Gastrocnemius medialis (tissue), 4 donors: ENCODE measurements at regions not wholly inside any gene's neighbourhood (a gene's known extent, or its start where the extent isn't known, plus 50 kb on each side); places are given as distances from the start of the nearest gene placed in this dataset.

Experiments used
- ATAC-seq, 2 donors: fragments of 150-250 bp; one replicate each; pipeline ENCODE4 v1.9.1; 2016
- DNase-seq, 2 donors: peaks; one replicate each; pipeline ENCODE4 v3.0.0-alpha.2; 2019
- H3K27ac ChIP-seq, 4 donors: fragments of 200-600 bp; sonication (generic); 1 replicate in 1 of 4; 2 replicates in 3 of 4; pipeline ENCODE4 v1.5.1; 2016 to 2018; ENCODE audit warnings: mild to moderate bottlenecking in 2 of 4, moderate library complexity in 1 of 4
- H3K27me3 ChIP-seq, 3 donors: fragments of 200-600 bp; sonication (generic) in 2 of 3; 1 replicate in 1 of 3; 2 replicates in 2 of 3; pipeline versions ENCODE4 v1.5.1 to v1.6.0; 2016 to 2019; ENCODE audit warnings: mild to moderate bottlenecking in 1 of 3, moderate library complexity in 1 of 3
- H3K36me3 ChIP-seq, 2 donors: fragments of 200-600 bp; sonication (generic) in 1 of 2; one replicate each; pipeline ENCODE4 v1.5.1; 2017 to 2018
- H3K4me1 ChIP-seq, 2 donors: fragments of 200-600 bp; sonication (generic) in 1 of 2; one replicate each; pipeline ENCODE4 v1.5.1; 2016 to 2017; ENCODE audit warnings: mild to moderate bottlenecking in 2 of 2
- H3K4me3 ChIP-seq, 4 donors: fragments of 200-600 bp; sonication (generic) in 3 of 4; 1 replicate in 1 of 4; 2 replicates in 3 of 4; pipeline ENCODE4 v1.5.1; 2016 to 2019; ENCODE audit warnings: mild to moderate bottlenecking in 2 of 4
- H3K9me3 ChIP-seq, 3 donors: fragments of 200-600 bp; sonication (generic) in 2 of 3; 1 replicate in 1 of 3; 2 replicates in 2 of 3; pipeline ENCODE4 v1.5.1; 2016 to 2019
- CTCF ChIP-seq, 5 experiments: fragments of 450-650 bp in 3 of 5; fragments of 200-600 bp in 2 of 5; sonication (generic) in 2 of 5; IDR thresholded peaks in 4 of 5; conservative IDR thresholded peaks in 1 of 5; 1 replicate in 4 of 5; 2 replicates in 1 of 5; pipeline ENCODE4 v1.5.1; 2016 to 2019; ENCODE audit warnings: antibody characterized with exemption in 5 of 5, mild to moderate bottlenecking in 3 of 5, moderate library complexity in 3 of 5
- POLR2A ChIP-seq, 2 donors: fragments of 450-650 bp; IDR thresholded peaks; one replicate each; pipeline ENCODE4 v1.6.1; 2017; ENCODE audit warnings: antibody characterized with exemption in 2 of 2, mild to moderate bottlenecking in 2 of 2, moderate library complexity in 2 of 2
- in situ Hi-C, 4 donors: fragments of 200-750 bp; cut with MboI; loops; one replicate each; pipeline versions ENCODE4 v1.15.0 to v1.8.0; 2017; ENCODE audit warnings: low sequenced_read_pairs in 4 of 4
- intact Hi-C: fragments of 100-400 bp; cut with DNase I; formaldehyde crosslinking; loops from one replicate; pipeline ENCODE4 v1.15.1; 2023; ENCODE audit warnings: low total_unique reads

- Histone ChIP-seq H3K4me1 (no peaks in the 10 kb centered on the region), H3K27me3 (peaks cover 0 to 3% (median 0%) of the 10 kb centered on the region in 3 donors), H3K4me3 (no peak overlapping the region), H3K9me3 (no peaks in the 10 kb centered on the region), H3K27ac (no peak overlapping the region), H3K36me3 (no peaks in the 10 kb centered on the region)
- in situ Hi-C loops (no loop called here), intact Hi-C loops (no loop called here)
- no peak for DNase-seq
- TF ChIP-seq CTCF (IDR thresholded peaks at IDR 0.05 in 4 of 5, conservative IDR thresholded peaks at IDR 0.05 in 1 of 5), result no peak
- no peak for TF ChIP-seq POLR2A (IDR thresholded peaks at IDR 0.05)
- no peak for ATAC-seq
Observed at GRCh38 chr5:87755360-87755759, 342.6 kb upstream of the CCNH start.

- peaks cover 0 to 3% (median 0%) of the 10 kb centered on the region in 3 donors for H3K27me3 ChIP-seq
- ATAC-seq, result no peak
- TF ChIP-seq POLR2A (IDR thresholded peaks at IDR 0.05), result no peak
- no peak for TF ChIP-seq CTCF (IDR thresholded peaks at IDR 0.05 in 4 of 5, conservative IDR thresholded peaks at IDR 0.05 in 1 of 5)
- intact Hi-C loops (no loop called here), in situ Hi-C loops (no loop called here)
- no peaks in the 10 kb centered on the region for H3K9me3 ChIP-seq
- H3K4me1 ChIP-seq, result no peaks in the 10 kb centered on the region
- no peak overlapping the region for H3K4me3 ChIP-seq
- no peak overlapping the region for H3K27ac ChIP-seq
- H3K36me3 ChIP-seq, result no peaks in the 10 kb centered on the region
- DNase-seq, result no peak
Observed at GRCh38 chr5:87754009-87754757, 341.5 kb upstream of the CCNH start.

GRCh38 chr5:87752362-87752761, 339.6 kb upstream of the CCNH start:
- ATAC-seq (no peak), DNase-seq (no peak)
- in situ Hi-C loops (no loop called here), intact Hi-C loops (no loop called here)
- no peak overlapping the region for H3K4me3 ChIP-seq
- H3K4me1 ChIP-seq, result no peaks in the 10 kb centered on the region
- H3K9me3 ChIP-seq, result no peaks in the 10 kb centered on the region
- H3K36me3 ChIP-seq, result no peaks in the 10 kb centered on the region
- peaks cover 0 to 3% (median 0%) of the 10 kb centered on the region in 3 donors for H3K27me3 ChIP-seq
- TF ChIP-seq POLR2A (IDR thresholded peaks at IDR 0.05) (no peak), CTCF (IDR thresholded peaks at IDR 0.05 in 4 of 5, conservative IDR thresholded peaks at IDR 0.05 in 1 of 5) (no peak)
- H3K27ac ChIP-seq, result no peak overlapping the region

GRCh38 chr5:87751824-87752223, 339.1 kb upstream of the CCNH start:
- peaks cover 0 to 3% (median 0%) of the 10 kb centered on the region in 3 donors for H3K27me3 ChIP-seq
- H3K9me3 ChIP-seq, result no peaks in the 10 kb centered on the region
- H3K36me3 ChIP-seq, result no peaks in the 10 kb centered on the region
- DNase-seq (no peak), ATAC-seq (no peak)
- H3K4me1 ChIP-seq, result no peaks in the 10 kb centered on the region
- in situ Hi-C loops, result no loop called here
- no peak overlapping the region for H3K4me3 ChIP-seq
- intact Hi-C loops, result no loop called here
- TF ChIP-seq CTCF (IDR thresholded peaks at IDR 0.05 in 4 of 5, conservative IDR thresholded peaks at IDR 0.05 in 1 of 5) (no peak), POLR2A (IDR thresholded peaks at IDR 0.05) (no peak)
- H3K27ac ChIP-seq, result no peak overlapping the region
